ENCODE measurements at regions not wholly inside any gene's neighbourhood (a gene's known extent, or its start where the extent isn't known, plus 50 kb on each side); places are given as distances from the start of the nearest gene placed in this dataset.

- H3K79me2 ChIP-seq (ENCODE audit: insufficient read depth, low read length), result no peaks in the 10 kb centered on the region
- H3K56ac ChIP-seq (ENCODE audit: insufficient read length, low read depth, low read length), result no peak overlapping the region
- H3K27ac ChIP-seq (ENCODE audit: insufficient read length, low read depth, low read length), result no peak overlapping the region
- no peak overlapping the region for H2BK15ac ChIP-seq (ENCODE audit: low read depth, low read length)
- peaks cover 0 to 3% of the 10 kb centered on the region in 2 experiments; a peak in 1 of 4 replicates for H3K4me1 Mint-ChIP-seq
- no peak overlapping the region for H3K4ac ChIP-seq (ENCODE audit: low read depth, low read length)
- H3K9me3 ChIP-seq (ENCODE audit: control insufficient read depth, low read depth, low read length), result no peaks in the 10 kb centered on the region
- no CpG with 5 or more reads among the region's 1 CpG for WGBS (ENCODE audit: extremely low coverage, insufficient read length, low lambda C conversion rate)
- DNase-seq, result no peak
- H3K27ac Mint-ChIP-seq, result no peak overlapping the region
- no peak overlapping the region for H2BK5ac ChIP-seq (ENCODE audit: insufficient read length, low read length)
- no peaks in the 10 kb centered on the region for H3K79me1 ChIP-seq (ENCODE audit: insufficient read depth, low read depth, low read length, poor library complexity, severe bottlenecking)
- H3K4me3 Mint-ChIP-seq, result no peak overlapping the region
- H4K5ac ChIP-seq (ENCODE audit: insufficient read length, low read depth, low read length), result no peak overlapping the region
- H4K8ac ChIP-seq (replicated peaks; ENCODE audit: insufficient read length, low read depth, low read length), result no peak overlapping the region
- no peaks in the 10 kb centered on the region for H3K4me1 ChIP-seq (ENCODE audit: insufficient read depth, low read length)
- no peaks in the 10 kb centered on the region; a peak in 2 of 5 replicates for H3K9me3 Mint-ChIP-seq
- no peaks in the 10 kb centered on the region for H3K27me3 ChIP-seq (ENCODE audit: insufficient read depth, low read length)
- H2AFZ ChIP-seq (ENCODE audit: low read length), result no peak overlapping the region
- no peak overlapping the region for H3K23ac ChIP-seq (ENCODE audit: insufficient read length, low read depth, low read length)
- no peaks in the 10 kb centered on the region for H3K23me2 ChIP-seq (ENCODE audit: insufficient read length, low read depth, low read length, poor library complexity, severe bottlenecking)
- no peak overlapping the region for H3K14ac ChIP-seq (ENCODE audit: insufficient read depth, low read length)
- H2BK120ac ChIP-seq (ENCODE audit: low read depth, low read length, poor library complexity, severe bottlenecking), result no peak overlapping the region
- H2BK12ac ChIP-seq (ENCODE audit: insufficient read length, low read depth, low read length), result no peak overlapping the region
- no peak overlapping the region for H2AK5ac ChIP-seq (ENCODE audit: insufficient read length, low read length)
- no peak for TF ChIP-seq CTCF (conservative IDR thresholded peaks at IDR 0.05)
- no peak overlapping the region for H3K9ac ChIP-seq (ENCODE audit: extremely low read depth, insufficient read length, low read length)
- H3K4me2 ChIP-seq (ENCODE audit: insufficient read depth, insufficient read length, low read length), result no peak overlapping the region
- H3K27me3 Mint-ChIP-seq (ENCODE audit: low read depth), result peaks cover 3% of the 10 kb centered on the region; the same call in 1 of the 2 replicates
- no peak overlapping the region for H2BK20ac ChIP-seq (ENCODE audit: low read depth, low read length, poor library complexity, severe bottlenecking)
- peaks cover 0 to 5% (median 2%) of the 10 kb centered on the region in 3 experiments; a peak in 3 of 7 replicates for H3K36me3 Mint-ChIP-seq (ENCODE audit: insufficient read depth in 1 of 3, low read depth in 3 of 3)
- H3T11ph ChIP-seq (ENCODE audit: low read length), result no peak overlapping the region
- H3K18ac ChIP-seq (ENCODE audit: insufficient read length, low read depth, low read length), result no peak overlapping the region
- no peak overlapping the region for H4K91ac ChIP-seq (ENCODE audit: insufficient read length, low read depth, low read length)
- no peaks in the 10 kb centered on the region for H4K20me1 ChIP-seq (ENCODE audit: control insufficient read depth, insufficient read depth, insufficient read length)
These were observed 299.6 kb upstream of the RUNX1 start for GRCh38 chr21:35348686-35349085.

Measured in H9 (cell line).